ENCODE measurements at regions not wholly inside any gene's neighbourhood (a gene's known extent, or its start where the extent isn't known, plus 50 kb on each side); places are given as distances from the start of the nearest gene placed in this dataset.

- TF ChIP-seq POLR2A (IDR thresholded peaks at IDR 0.05) (no peak), CTCF (IDR thresholded peaks at IDR 0.05) (no peak)
Observed at GRCh38 chr4:100696531-100696930, 178.7 kb upstream of the EMCN start.
